GM18502 (cell line): ENCODE measurements at regions not wholly inside any gene's neighbourhood (a gene's known extent, or its start where the extent isn't known, plus 50 kb on each side); places are given as distances from the start of the nearest gene placed in this dataset.
"Not testable (repeated sequence)": the region's sequence is repeated elsewhere in the genome, so short reads cannot be mapped to it uniquely, and the experiment has no call there.

Experiments used
- ATAC-seq: cut with Tn5 transposase; IDR thresholded peaks from one replicate; pipeline ENCODE4 v1.9.1; 2021; ENCODE audit warnings: mild to moderate bottlenecking; ENCODE audit not compliant: unreplicated experiment, poor library complexity

- ATAC-seq, result no peak
Observed at GRCh38 chr3:36063992-36064391, 316.3 kb upstream of the STAC start.

DNA sequence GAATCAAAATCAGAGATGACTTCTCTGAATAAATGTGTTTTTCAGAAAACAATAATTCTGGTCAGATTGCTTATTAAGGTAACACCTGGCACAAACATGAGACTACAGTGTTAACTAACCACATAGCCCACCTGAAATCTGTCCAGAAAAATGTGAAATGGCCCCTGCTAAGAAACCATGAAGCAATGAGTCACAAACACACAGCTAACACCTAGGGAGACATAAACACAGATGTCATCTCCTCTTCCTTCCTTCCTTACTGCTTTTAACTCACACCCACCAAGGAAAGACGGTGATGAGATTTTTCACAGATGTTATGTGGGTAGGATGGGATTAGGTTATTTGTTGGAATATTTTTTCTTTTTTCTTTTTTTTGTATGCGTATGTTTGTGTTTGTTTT, 315.0 kb upstream of the STAC start:
- ATAC-seq, result no peak

- no peak for ATAC-seq
Observed at GRCh38 chr3:36075491-36075890, 304.8 kb upstream of the STAC start.

DNA sequence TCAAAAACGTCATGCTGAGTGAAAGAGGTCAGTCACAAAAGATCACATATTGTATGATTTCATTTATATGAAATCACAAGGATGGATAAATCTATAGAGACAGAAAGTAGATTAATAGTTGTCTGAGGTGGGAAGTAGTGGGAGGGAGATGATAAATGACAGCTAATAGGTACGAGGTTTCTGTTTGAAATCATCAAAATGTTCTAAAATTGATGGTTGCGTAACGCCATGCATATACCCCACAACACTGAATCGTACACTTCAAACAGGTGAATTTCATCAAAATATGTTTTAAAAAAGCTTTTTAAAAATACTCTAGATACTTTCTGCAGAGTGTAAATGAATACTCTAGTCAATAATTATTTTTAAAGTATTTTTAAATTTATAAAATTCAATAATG, 303.0 kb upstream of the STAC start:
- ATAC-seq, result no peak

DNA sequence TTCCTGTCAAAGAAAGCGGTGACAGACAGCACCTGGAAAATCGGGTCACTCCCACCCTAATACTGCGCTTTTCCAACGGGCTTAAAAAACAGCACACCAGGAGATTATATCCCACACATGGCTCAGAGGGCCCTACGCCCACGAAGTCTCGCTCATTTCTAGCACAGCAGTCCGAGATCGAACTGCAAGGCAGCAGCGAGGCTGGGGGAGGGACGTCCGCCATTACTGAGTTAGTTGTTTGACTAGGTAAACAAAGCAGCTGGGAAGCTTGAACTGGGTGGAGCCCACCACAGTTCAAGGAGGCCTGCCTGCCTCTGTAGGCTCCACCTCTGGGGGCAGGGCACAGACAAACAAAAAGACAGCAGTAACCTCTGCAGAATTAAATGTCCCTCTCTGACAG, 297.3 kb upstream of the STAC start:
- ATAC-seq, result not testable (repeated sequence)

DNA sequence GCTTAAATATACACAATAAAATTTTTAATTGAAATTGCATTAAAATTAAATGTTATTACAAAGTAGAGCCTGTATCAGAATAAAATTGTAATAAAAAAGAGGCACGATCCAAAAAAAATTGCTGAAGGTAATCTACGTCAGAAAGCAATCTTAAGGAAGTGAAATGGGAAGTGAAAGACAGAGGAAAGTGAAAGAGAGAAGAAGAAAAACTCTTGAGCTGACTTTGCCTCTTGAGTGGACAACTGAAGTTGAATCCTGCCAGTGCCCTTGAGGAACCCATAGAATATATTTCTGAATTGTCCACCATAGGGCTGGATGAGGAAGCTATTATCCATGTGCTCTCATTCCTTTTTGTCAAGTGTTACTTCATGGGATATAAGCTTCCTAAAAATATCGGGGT, 285.1 kb upstream of the STAC start:
- ATAC-seq, result peak; percentile 73

DNA sequence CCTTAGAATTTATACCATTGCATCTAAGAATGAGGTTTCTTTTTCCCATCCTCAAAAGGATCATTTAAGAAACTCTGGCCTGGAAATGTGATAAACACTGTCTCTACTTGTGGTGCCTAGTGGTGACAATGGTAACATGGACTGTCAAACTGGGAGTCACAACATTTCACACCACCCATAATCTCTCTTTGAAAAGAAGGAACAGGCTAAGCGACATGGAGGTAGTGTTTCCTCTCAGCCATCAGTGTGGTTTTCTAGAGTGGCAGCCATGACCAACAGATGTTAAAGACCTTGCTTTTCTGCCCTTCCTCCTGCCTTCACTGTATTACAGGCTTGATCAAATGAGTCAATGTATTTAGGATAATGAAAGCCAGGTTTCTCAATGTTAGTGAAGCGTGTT, 283.1 kb upstream of the STAC start:
- no peak for ATAC-seq

DNA sequence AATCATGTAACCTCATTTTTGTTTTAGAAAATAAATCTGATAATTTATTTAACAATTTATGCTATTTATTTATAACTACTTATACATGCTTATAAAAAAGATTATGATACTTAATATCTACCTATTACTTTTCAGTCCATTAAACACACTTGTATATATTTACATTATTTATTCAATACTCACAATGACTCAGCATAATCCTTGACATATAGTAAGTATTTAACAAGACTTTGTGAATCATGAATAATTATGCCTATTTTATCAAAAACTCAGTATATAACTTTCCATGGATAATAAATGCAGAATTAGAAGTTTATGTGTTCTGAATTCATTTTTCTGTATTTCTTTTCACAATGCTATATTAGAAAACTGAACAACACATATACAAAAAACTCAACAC, 266.0 kb upstream of the STAC start:
- ATAC-seq, result no peak

- ATAC-seq, result no peak
Observed at GRCh38 chr3:36124118-36124796, 256.0 kb upstream of the STAC start.

DNA sequence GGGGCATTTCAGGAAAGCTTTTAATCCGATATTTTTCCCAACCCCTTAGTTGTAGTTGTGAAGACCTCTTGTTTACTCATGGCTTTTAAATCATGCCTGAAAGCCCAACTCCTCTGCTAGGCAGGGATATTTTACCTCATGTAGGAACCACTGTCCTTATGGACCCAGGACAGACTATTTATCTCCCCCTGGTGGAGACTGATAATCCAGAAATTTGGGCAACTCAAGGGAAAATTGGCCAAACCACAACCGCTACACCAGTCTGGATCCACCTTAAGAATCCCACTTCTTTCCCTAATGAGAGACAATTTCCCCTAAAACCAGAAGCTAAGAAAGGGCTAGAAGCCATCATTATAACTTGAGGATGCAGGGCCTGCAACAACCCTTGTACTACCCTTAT, 248.1 kb upstream of the STAC start:
- ATAC-seq, result no peak

DNA sequence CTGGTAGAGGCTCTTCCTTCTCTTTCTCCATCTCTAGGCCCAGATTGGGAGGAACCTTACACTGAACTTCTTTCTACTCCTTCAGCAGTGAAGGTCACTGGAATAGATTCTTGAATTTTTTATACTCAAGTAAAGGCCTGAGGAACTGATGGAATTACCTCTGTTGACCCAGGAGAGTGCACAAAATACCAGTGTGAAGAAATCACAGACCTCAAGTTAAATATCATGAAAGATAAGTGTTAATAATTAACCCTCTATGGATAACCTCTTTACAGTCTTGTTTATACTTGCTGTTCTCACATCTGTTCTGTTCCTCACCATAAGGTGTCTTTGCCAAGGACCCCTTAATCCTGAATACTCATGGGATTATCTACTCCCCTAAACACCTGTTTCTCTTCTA, 244.4 kb upstream of the STAC start:
- no peak for ATAC-seq

GRCh38 chr3:36142746-36143145, 237.6 kb upstream of the STAC start:
- no peak for ATAC-seq

- no peak for ATAC-seq
Observed at GRCh38 chr3:36146404-36146803, 233.9 kb upstream of the STAC start.

GRCh38 chr3:36147934-36148558, 232.3 kb upstream of the STAC start:
- no peak for ATAC-seq

- no peak for ATAC-seq
Observed at GRCh38 chr3:36149447-36149865, 230.8 kb upstream of the STAC start.

- ATAC-seq, result no peak
Observed at GRCh38 chr3:36155515-36155914, 224.8 kb upstream of the STAC start.

DNA sequence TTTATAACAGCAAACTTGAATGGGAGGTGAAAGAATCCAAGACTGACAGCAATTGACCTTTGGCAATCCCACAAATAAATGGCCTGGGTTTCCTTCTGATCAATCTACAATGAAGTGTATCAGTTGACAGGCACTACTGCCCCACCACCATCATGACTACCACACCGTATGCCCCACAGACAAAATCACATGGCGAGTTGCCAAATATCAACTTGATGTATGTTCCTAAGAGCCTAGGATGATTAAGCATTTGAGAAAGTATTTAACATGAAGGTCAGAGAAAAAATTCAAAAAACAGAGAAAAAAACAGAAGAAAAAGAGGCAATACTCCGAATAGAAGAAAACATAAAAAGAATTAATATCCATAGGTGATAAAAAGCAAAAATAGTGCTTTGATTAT, 215.9 kb upstream of the STAC start:
- no peak for ATAC-seq

DNA sequence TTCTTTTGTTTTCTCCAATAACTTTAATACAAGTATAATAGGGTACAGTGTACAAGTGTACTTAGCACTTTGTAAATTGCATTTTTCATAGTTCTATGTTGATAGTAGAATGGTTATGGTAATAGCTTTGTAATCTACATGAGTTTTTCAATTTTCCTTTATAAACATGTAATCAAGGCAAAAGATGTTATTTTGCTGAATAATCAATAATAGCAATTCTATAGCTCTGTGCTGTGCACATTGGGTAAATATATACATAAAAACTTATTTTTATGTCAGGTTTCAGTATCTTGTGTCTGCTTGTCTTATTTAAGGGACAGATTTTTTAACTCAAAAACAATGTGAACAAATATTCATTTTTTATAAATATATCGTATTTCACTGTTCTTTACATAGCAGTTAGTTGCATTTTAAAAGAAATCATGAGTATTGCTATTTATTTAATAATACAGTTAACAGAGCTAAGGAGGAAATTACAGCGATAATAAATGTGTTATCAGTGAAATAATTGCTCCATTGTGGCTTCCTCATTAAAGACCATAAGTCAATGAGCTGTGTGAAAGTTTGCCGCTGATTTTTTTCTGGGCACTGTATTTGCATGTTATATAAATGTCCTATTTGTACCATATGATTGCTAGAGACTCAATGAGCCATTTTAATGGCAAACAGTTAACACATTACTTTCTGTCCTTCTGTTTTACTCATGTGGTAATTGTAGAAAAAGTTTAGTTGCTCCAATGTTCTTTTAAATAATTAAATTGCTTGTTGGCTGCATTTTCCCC, 214.6 kb upstream of the STAC start:
- no peak for ATAC-seq

GRCh38 chr3:36166477-36166876, 213.8 kb upstream of the STAC start:
- no peak for ATAC-seq

GRCh38 chr3:36172699-36173098, 207.6 kb upstream of the STAC start:
- no peak for ATAC-seq

GRCh38 chr3:36175113-36175812, 205.0 kb upstream of the STAC start:
- no peak for ATAC-seq
